RWPE2 (cell line): ENCODE measurements at regions not wholly inside any gene's neighbourhood (a gene's known extent, or its start where the extent isn't known, plus 50 kb on each side); places are given as distances from the start of the nearest gene placed in this dataset.

Experiments
- ATAC-seq: fragments of 200-7000 bp; cut with Tn5 transposase; 3 replicates; pipeline ENCODE4 v1.9.1; 2021; ENCODE audit warnings: low read depth
- DNase-seq: peaks from one replicate; pipeline ENCODE4 v3.0.0-alpha.2; 2020; ENCODE audit warnings: low spot score
- H3K27ac ChIP-seq: fragments of 450-650 bp; 2 replicates; pipeline ENCODE4 v1.5.1; 2017; ENCODE audit warnings: mild to moderate bottlenecking; ENCODE audit not compliant: poor library complexity, severe bottlenecking
- H3K27me3 ChIP-seq: fragments of 250-450 bp; sonication (Bioruptor Pico); 2 replicates; pipeline ENCODE4 v1.5.1; 2021; ENCODE audit warnings: mild to moderate bottlenecking, moderate library complexity; ENCODE audit not compliant: insufficient read depth, poor library complexity, severe bottlenecking
- H3K36me3 ChIP-seq: fragments of 250-450 bp; sonication (Bioruptor Pico); 2 replicates; pipeline ENCODE4 v1.5.1; 2020; ENCODE audit warnings: low read depth, mild to moderate bottlenecking, moderate library complexity
- H3K4me1 ChIP-seq: fragments of 250-450 bp; sonication (Bioruptor Pico); 2 replicates; pipeline ENCODE4 v1.5.1; 2021; ENCODE audit warnings: mild to moderate bottlenecking, moderate library complexity; ENCODE audit not compliant: insufficient read depth, poor library complexity, severe bottlenecking
- H3K4me3 ChIP-seq: fragments of 250-450 bp; sonication (Bioruptor Pico); 2 replicates; pipeline ENCODE4 v1.5.1; 2021; ENCODE audit warnings: mild to moderate bottlenecking, moderate library complexity; ENCODE audit not compliant: severe bottlenecking
- H3K9me3 ChIP-seq: fragments of 250-450 bp; sonication (Bioruptor Pico); 2 replicates; pipeline ENCODE4 v1.5.1; 2021; ENCODE audit warnings: mild to moderate bottlenecking, moderate library complexity; ENCODE audit not compliant: severe bottlenecking
- TF ChIP-seq, protein P1 (sequence below): fragments of 450-650 bp; IDR thresholded peaks from one replicate; pipeline ENCODE4 v1.5.1; 2017; ENCODE audit warnings: mild to moderate bottlenecking, moderate library complexity; ENCODE audit not compliant: poor library complexity, severe bottlenecking

DNA sequence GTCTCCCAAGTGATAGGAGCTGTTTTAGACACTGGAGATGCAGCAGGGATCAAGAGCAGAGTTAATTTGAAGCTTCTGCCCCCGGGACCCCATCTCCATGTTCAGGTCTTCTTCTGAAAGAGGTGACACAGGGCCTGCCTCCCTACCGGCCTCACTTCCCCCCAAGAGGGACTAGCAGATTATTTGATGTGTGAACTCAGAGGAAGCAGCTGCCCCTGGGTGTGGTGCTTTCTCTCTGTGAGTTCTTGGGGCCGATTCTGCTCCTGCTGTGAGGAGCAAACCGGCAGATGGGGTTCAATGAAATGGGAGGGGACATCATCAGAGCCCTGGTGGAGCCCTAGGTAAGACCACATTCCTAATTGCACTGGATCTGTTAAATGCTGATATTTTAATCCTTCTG, 193.4 kb downstream of the FBXO15 start:
- TF ChIP-seq, protein P1, sequence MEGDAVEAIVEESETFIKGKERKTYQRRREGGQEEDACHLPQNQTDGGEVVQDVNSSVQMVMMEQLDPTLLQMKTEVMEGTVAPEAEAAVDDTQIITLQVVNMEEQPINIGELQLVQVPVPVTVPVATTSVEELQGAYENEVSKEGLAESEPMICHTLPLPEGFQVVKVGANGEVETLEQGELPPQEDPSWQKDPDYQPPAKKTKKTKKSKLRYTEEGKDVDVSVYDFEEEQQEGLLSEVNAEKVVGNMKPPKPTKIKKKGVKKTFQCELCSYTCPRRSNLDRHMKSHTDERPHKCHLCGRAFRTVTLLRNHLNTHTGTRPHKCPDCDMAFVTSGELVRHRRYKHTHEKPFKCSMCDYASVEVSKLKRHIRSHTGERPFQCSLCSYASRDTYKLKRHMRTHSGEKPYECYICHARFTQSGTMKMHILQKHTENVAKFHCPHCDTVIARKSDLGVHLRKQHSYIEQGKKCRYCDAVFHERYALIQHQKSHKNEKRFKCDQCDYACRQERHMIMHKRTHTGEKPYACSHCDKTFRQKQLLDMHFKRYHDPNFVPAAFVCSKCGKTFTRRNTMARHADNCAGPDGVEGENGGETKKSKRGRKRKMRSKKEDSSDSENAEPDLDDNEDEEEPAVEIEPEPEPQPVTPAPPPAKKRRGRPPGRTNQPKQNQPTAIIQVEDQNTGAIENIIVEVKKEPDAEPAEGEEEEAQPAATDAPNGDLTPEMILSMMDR: no peak

DNA sequence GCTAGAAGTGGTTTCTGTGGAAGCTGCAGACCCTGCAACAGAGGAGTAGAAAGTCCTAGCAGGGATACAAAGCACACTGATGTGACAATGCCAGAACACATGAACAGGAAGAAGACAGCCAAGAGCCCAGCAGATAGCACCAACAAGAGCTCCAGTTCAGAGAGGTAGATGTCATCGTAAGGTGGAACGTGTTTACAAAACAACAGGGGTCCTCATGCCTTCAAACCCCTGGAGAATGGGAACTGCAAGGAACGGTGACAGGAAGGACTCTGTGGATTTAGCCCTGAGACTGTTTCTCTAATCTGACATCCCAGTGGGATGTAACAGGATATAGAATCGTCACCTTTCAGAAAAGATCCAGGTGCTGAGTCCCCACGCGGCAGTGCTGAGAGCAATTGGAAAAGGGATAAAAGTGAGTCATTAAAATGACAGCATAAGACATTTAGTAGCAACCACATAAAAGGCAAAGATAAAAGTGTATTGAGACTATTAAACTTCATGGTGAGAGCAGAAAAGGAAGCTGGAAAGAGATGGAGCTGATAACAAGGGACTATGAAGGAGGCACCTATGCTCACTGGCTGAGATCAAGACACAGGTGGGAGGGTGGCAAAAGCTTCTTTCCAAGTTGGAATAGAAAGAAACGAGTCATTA, 195.2 kb downstream of the FBXO15 start:
- no peak overlapping the region for H3K4me3 ChIP-seq
- no peaks in the 10 kb centered on the region for H3K9me3 ChIP-seq
- H3K27me3 ChIP-seq: no peaks in the 10 kb centered on the region
- H3K27ac ChIP-seq: no peak overlapping the region
- no peaks in the 10 kb centered on the region for H3K36me3 ChIP-seq
- TF ChIP-seq, protein P1: no peak
- DNase-seq (no peak), ATAC-seq (no peak)
- no peaks in the 10 kb centered on the region for H3K4me1 ChIP-seq

More for the DNA sequence above, 193.4 kb downstream of the FBXO15 start:
- Histone ChIP-seq H3K4me3 (no peak overlapping the region), H3K9me3 (no peaks in the 10 kb centered on the region), H3K36me3 (no peaks in the 10 kb centered on the region), H3K27ac (no peak overlapping the region), H3K4me1 (no peaks in the 10 kb centered on the region), H3K27me3 (no peaks in the 10 kb centered on the region)
- DNase-seq: no peak
- no peak for ATAC-seq

DNA sequence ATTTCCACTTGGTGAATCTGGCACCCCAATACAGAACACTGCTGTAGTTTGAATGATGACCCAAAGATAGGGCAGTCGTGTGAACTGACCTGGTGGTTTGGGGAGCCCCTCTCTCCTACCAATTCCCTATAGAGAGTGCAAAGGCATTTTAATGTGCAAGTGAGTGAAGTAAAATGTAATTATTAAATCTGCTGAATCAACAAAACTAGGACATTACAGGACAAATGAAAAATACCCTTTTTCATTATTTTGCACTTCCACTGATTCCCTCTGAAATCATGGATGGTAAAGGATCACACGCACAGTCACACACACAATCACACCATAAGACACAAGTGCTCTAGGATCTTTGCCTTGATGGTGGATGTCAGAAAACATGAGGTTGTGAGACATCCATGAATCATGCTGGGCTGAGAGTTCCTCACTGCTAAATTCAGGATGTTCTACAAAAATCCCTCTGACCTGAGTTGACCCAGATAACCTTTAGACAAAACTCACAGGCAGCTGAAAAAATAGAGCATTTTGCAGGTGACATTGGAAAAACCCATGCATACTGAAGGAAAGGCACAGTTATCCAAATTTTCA, 197.4 kb downstream of the FBXO15 start:
- Histone ChIP-seq H3K4me3 (no peak overlapping the region), H3K27me3 (no peaks in the 10 kb centered on the region), H3K36me3 (no peaks in the 10 kb centered on the region), H3K4me1 (no peaks in the 10 kb centered on the region), H3K27ac (no peak overlapping the region), H3K9me3 (no peaks in the 10 kb centered on the region)
- no peak for DNase-seq
- TF ChIP-seq, protein P1: no peak
- ATAC-seq: no peak

DNA sequence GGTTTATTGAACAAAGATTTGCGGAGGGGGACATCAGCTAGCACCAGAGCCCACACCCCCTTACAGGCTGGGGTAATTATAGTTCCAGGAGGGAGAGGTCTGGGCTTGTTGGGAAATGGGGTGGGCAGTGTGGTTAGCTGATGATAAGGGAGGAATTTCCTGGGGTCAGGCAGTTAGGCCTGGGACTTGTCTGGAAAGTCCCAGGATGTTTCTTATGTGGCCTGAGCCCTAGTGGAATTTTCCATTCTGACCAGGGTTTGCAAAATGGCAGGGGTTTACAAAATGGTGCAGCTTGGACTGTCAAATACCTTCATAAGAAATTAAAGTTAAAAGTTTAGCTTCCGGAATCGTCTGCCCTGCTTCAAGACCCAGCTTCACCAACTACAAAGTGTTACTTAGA, 199.1 kb downstream of the FBXO15 start:
- H3K27me3 ChIP-seq: no peaks in the 10 kb centered on the region
- H3K27ac ChIP-seq: no peak overlapping the region
- no peaks in the 10 kb centered on the region for H3K9me3 ChIP-seq
- no peak for ATAC-seq
- no peak for DNase-seq
- no peak overlapping the region for H3K4me3 ChIP-seq
- no peaks in the 10 kb centered on the region for H3K4me1 ChIP-seq
- no peaks in the 10 kb centered on the region for H3K36me3 ChIP-seq
- TF ChIP-seq, protein P1: no peak

DNA sequence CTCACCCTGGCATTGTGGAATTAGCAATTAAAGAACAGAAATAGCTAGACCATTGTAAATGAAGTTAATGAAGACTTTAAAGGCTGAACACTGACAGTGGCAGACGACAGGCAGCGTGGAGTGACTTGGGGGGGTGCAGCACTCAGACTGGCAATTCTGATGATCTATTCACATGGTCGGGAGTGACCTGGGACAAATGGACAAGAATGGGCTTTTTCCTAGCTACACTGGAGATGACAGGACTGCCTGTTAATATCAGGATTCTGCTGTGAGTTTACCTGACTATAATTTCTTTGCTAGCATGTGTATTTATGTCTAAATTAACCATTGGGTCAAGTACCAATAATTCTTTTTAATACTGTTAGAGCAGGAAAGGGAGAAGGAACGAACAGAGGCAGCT, 199.6 kb downstream of the FBXO15 start:
- Histone ChIP-seq H3K36me3 (no peaks in the 10 kb centered on the region), H3K4me3 (no peak overlapping the region), H3K27ac (no peak overlapping the region), H3K27me3 (no peaks in the 10 kb centered on the region), H3K4me1 (no peaks in the 10 kb centered on the region), H3K9me3 (no peaks in the 10 kb centered on the region)
- no peak for DNase-seq
- TF ChIP-seq, protein P1: no peak
- no peak for ATAC-seq
